GM13977 (cell line): ENCODE measurements at regions not wholly inside any gene's neighbourhood (a gene's known extent, or its start where the extent isn't known, plus 50 kb on each side); places are given as distances from the start of the nearest gene placed in this dataset.

Source experiments
- DNase-seq: peaks from one replicate; pipeline ENCODE4 v3.0.0; 2012; ENCODE audit warnings: low spot score
- in situ Hi-C: fragments of 300-500 bp; cut with MboI; formaldehyde crosslinking; loops from one replicate; pipeline ENCODE4 v1.12.0; 2022; ENCODE audit warnings: low sequenced_read_pairs, low pct_unique_long_range_greater_than_20kb, mixed read lengths, inconsistent platforms; ENCODE audit not compliant: unreplicated experiment
- TF ChIP-seq, protein P1 (sequence below): IDR thresholded peaks from 2 replicates; pipeline ENCODE4 v1.5.1; 2012; ENCODE audit warnings: mild to moderate bottlenecking, control low read depth; ENCODE audit not compliant: insufficient read depth; ENCODE audit errors: extremely low read depth, missing control alignments

DNA sequence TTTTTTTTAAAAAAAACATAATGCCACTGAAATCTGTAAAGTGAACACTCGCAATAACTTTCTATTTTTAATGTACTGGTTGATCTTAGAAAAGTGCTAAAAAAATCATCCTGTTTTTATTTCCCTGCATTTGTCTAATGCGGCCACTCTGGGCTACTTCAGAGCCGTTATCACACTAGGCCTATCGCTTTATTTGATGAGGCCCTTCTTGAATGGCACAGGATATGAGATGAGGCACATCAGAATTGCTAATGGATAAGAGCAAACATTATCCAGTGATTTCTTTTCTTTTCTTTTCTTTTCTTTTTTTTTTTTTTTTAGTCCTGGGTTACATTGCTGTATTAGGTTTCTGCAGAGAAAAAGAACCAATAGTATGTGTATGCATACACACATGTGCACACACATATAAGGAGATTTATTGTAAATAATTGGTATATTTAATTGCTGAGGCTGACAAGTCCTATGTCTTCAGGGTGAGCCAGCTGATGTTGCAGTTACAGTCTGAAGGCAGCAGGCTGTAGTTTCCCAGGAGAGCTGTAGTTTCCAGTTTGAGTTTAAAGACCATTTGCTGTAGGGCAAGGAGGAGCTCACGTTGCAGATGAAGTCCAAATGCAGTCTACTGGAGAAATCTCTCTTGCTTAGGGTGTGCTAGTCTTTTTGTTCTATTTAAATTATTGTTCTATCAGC, 391.7 kb downstream of the MED10 start:
- no peak for DNase-seq
- TF ChIP-seq, protein P1, sequence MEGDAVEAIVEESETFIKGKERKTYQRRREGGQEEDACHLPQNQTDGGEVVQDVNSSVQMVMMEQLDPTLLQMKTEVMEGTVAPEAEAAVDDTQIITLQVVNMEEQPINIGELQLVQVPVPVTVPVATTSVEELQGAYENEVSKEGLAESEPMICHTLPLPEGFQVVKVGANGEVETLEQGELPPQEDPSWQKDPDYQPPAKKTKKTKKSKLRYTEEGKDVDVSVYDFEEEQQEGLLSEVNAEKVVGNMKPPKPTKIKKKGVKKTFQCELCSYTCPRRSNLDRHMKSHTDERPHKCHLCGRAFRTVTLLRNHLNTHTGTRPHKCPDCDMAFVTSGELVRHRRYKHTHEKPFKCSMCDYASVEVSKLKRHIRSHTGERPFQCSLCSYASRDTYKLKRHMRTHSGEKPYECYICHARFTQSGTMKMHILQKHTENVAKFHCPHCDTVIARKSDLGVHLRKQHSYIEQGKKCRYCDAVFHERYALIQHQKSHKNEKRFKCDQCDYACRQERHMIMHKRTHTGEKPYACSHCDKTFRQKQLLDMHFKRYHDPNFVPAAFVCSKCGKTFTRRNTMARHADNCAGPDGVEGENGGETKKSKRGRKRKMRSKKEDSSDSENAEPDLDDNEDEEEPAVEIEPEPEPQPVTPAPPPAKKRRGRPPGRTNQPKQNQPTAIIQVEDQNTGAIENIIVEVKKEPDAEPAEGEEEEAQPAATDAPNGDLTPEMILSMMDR = no peak
- in situ Hi-C loops = no loop called here

DNA sequence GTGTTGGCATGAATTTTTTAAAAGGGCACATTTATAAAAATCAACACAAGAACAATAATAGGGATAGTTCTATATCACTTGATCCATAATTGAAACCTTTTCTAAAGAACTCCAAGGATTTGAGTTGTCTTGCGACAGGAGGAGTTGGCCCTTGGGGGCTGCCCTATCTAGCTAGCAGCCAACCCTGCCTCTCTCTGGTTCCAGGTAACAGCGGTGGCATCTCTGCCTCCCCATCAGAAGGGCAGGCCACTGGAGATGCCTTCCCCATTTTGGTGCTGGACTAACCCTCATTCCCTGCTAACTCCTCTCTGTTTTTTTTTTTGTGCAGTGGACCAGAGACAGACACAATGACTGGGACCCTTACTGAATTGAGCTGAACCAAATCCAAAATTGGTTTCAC, 393.0 kb downstream of the MED10 start:
- DNase-seq = no peak
- in situ Hi-C loops = no loop called here
- TF ChIP-seq, protein P1 = no peak

DNA sequence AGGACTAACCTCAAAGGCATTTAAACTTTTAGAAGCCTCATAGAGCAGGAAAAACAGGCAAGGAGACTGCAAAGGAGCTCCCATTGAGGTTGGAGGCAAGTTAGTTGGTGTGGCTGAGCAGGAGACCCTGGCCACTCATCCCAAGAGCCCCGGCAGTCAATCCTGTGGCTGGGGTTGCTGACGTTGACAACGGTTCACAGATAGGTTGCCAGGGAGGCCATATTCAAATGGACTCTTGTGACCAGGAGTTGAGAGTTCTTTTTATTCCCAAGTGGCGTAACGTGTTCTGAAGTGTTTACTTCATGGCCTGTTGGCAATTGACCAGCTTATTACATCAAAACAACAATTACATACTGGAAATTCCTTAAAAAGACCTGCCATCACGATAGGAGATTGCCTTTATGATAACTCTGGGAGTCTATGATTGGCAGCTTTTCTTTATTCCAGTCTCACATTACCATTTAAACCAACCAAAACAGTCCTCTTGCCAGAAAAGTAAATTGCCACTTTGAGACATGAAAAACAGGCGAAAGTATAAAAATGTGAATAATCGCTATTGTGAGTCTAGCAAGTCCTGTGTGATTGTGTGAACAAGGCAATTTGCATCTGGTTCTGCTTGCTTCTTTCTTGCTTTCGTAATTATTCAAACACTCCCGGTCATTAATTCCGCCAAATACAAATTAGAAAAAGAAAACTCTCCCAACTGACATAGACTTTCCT, 394.9 kb downstream of the MED10 start:
- no peak for DNase-seq
- TF ChIP-seq, protein P1 = no peak
- in situ Hi-C loops = no loop called here

DNA sequence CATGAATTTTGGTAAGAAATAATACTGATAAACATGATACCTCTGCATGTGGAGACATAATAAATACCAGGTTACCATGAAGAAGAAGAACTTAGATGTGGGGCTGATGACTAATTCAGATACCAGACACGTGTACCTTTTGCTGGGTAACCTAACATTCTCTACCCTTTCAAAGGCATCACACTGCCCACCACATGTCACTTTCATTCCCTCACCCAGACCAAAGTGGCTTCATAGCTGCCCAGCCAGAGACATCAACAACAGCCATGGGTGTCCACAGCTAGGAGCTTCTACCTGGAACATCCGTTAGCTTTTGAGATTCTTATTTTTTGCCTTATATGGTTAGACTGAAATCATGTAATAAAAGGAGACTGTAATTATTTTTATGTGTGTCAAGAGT, 396.8 kb downstream of the MED10 start:
- TF ChIP-seq, protein P1 = no peak
- in situ Hi-C loops = no loop called here
- no peak for DNase-seq

DNA sequence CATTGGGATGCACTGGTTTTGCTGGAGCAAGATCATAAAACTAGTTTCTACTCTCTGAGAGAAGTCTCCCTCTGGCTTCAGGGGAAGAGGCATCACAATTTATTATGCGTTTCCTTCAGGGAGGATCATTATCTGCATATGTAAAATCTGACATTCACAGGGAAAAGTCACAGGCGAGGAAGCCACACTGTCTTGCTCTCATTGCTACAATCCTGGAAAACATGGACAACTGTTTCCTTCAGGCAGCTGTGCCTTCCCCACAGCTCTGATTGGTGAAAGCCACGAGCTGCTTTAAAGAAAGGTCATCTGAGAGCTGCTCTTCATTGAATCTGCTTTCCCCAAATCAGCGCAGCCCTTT, 397.8 kb downstream of the MED10 start:
- in situ Hi-C loops = no loop called here
- DNase-seq = no peak

DNA sequence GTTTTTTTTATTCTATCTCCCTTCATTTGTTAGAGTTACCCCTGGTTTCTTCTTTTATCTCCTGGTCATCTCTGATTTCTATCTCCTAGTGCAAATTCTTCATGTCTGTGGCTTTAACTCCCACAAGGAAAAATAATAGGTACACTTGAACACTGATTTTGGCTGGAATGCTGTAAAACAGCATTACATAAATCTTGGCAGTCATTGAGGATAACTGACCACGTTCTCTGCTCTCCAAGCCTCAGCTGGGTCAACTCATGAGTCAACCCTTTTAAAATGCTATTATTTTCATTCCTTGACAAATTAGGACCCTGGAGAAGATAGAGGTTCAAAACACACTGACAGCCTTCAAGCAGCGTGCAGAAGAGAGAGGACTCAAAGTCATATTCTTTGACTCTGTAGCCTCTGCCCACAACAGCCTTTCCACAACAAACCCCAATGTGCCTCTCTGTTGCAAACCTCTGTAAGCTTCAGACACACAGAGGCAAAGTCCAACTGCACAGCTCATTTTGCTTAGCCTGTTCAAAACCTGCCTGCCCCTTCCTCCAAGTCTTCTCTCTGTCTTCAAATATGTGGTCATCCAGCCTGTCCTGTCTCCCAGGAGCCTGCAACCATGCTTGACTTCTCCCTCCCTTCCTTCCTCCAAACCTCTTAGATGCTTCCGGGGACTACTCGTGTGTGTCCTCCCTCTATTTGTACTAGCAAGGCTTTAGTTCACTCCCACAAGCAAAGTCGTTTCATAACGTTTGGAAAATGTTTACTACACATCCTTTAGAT, 398.4 kb downstream of the MED10 start:
- in situ Hi-C loops = no loop called here
- DNase-seq = no peak
- TF ChIP-seq, protein P1 = no peak

More for the DNA sequence above, 397.8 kb downstream of the MED10 start:
- TF ChIP-seq, protein P1 = no peak
